ENCODE measurements at regions not wholly inside any gene's neighbourhood (a gene's known extent, or its start where the extent isn't known, plus 50 kb on each side); places are given as distances from the start of the nearest gene placed in this dataset.
A peak's percentile ranks its signal among the peaks of the same experiment; 100 is the strongest.

- Histone ChIP-seq H3K9me3 (peaks cover 6% of the 10 kb centered on the region), H3K4me3 (peak overlapping the region; percentile 12), H3K36me3 (no peaks in the 10 kb centered on the region), H3K27me3 (replicated peaks; ENCODE audit: insufficient read depth) (no peaks in the 10 kb centered on the region), H3K27ac (peak overlapping the region; percentile 29 to 59), H3K4me1 (ENCODE audit: control insufficient read depth in 1 of 2, low read depth in 2 of 2) (peaks cover 0 to 5% of the 10 kb centered on the region in 2 donors)
- peak; percentile 60 for ATAC-seq (ENCODE audit: insufficient number of reproducible peaks, low FRiP score, low read depth)
- no peak for TF ChIP-seq CTCF (IDR thresholded peaks at IDR 0.05)
- DNase-seq (ENCODE audit: low spot score) = no peak
These were observed 229.3 kb upstream of the TENT5A start for GRCh38 chr6:81981812-81982211.

GRCh38 chr6:81979767-81980166 is 227.3 kb upstream of the TENT5A start:
- Histone ChIP-seq H3K4me3 (no peak overlapping the region), H3K27me3 (replicated peaks; ENCODE audit: insufficient read depth) (no peaks in the 10 kb centered on the region), H3K4me1 (ENCODE audit: control insufficient read depth in 1 of 2, low read depth in 2 of 2) (peaks cover 0 to 5% of the 10 kb centered on the region in 2 donors), H3K9me3 (peaks cover 6% of the 10 kb centered on the region), H3K36me3 (no peaks in the 10 kb centered on the region), H3K27ac (no peak overlapping the region)
- ATAC-seq (ENCODE audit: insufficient number of reproducible peaks, low FRiP score, low read depth) (no peak), DNase-seq (ENCODE audit: low spot score) (no peak)
- TF ChIP-seq CTCF (IDR thresholded peaks at IDR 0.05) = no peak

GRCh38 chr6:81979329-81979728 is 226.8 kb upstream of the TENT5A start:
- Histone ChIP-seq H3K27ac (no peak overlapping the region), H3K4me3 (no peak overlapping the region), H3K9me3 (peaks cover 6% of the 10 kb centered on the region), H3K27me3 (replicated peaks; ENCODE audit: insufficient read depth) (no peaks in the 10 kb centered on the region), H3K4me1 (ENCODE audit: control insufficient read depth in 1 of 2, low read depth in 2 of 2) (peaks cover 0 to 5% of the 10 kb centered on the region in 2 donors), H3K36me3 (no peaks in the 10 kb centered on the region)
- TF ChIP-seq CTCF (IDR thresholded peaks at IDR 0.05) = no peak
- ATAC-seq (ENCODE audit: insufficient number of reproducible peaks, low FRiP score, low read depth) = no peak
- DNase-seq (ENCODE audit: low spot score) = no peak

- Histone ChIP-seq H3K27me3 (replicated peaks; ENCODE audit: insufficient read depth) (no peaks in the 10 kb centered on the region), H3K27ac (no peak overlapping the region), H3K4me3 (no peak overlapping the region), H3K4me1 (ENCODE audit: control insufficient read depth in 1 of 2, low read depth in 2 of 2) (peaks cover 0 to 5% of the 10 kb centered on the region in 2 donors), H3K36me3 (no peaks in the 10 kb centered on the region), H3K9me3 (peaks cover 6% of the 10 kb centered on the region)
- ATAC-seq (ENCODE audit: insufficient number of reproducible peaks, low FRiP score, low read depth) (no peak), DNase-seq (ENCODE audit: low spot score) (no peak)
- TF ChIP-seq CTCF (IDR thresholded peaks at IDR 0.05) = no peak
These were observed 225.7 kb upstream of the TENT5A start for GRCh38 chr6:81978230-81978629.

- Histone ChIP-seq H3K27ac (no peak overlapping the region), H3K4me1 (ENCODE audit: control insufficient read depth in 1 of 2, low read depth in 2 of 2) (peaks cover 0 to 5% of the 10 kb centered on the region in 2 donors), H3K9me3 (peaks cover 10% of the 10 kb centered on the region), H3K36me3 (no peaks in the 10 kb centered on the region), H3K27me3 (replicated peaks; ENCODE audit: insufficient read depth) (no peaks in the 10 kb centered on the region), H3K4me3 (no peak overlapping the region)
- DNase-seq (ENCODE audit: low spot score) (no peak), ATAC-seq (ENCODE audit: insufficient number of reproducible peaks, low FRiP score, low read depth) (no peak)
- no peak for TF ChIP-seq CTCF (IDR thresholded peaks at IDR 0.05)
These were observed 225.0 kb upstream of the TENT5A start for GRCh38 chr6:81977486-81977885.

All from thoracic aorta (tissue), 2 donors.